ENCODE measurements at regions not wholly inside any gene's neighbourhood (a gene's known extent, or its start where the extent isn't known, plus 50 kb on each side); places are given as distances from the start of the nearest gene placed in this dataset.

GRCh38 chr6:112717401-112717800, 370.3 kb downstream of the RFPL4B start:
- no peak for DNase-seq

GRCh38 chr6:112717856-112718255, 370.7 kb downstream of the RFPL4B start:
- no peak for DNase-seq

GRCh38 chr6:112725541-112726085, 378.5 kb downstream of the RFPL4B start:
- DNase-seq, result no peak

- no peak for DNase-seq
Measured at GRCh38 chr6:112735129-112735528, 388.0 kb downstream of the RFPL4B start.

GRCh38 chr6:112739766-112740165, 392.6 kb downstream of the RFPL4B start:
- no peak for DNase-seq

GRCh38 chr6:112743323-112743722, 396.2 kb downstream of the RFPL4B start:
- DNase-seq, result no peak

GRCh38 chr6:112744827-112745226, 397.7 kb downstream of the RFPL4B start:
- DNase-seq, result no peak

GRCh38 chr6:112745765-112746164, 398.6 kb downstream of the RFPL4B start:
- DNase-seq, result no peak

- no peak for DNase-seq
Measured at GRCh38 chr6:112749673-112750072, 402.5 kb downstream of the RFPL4B start.

GRCh38 chr6:112752305-112752704, 405.2 kb downstream of the RFPL4B start:
- DNase-seq, result no peak

- DNase-seq, result no peak
Measured at GRCh38 chr6:112752791-112753190, 405.7 kb downstream of the RFPL4B start.

GRCh38 chr6:112760831-112761230, 413.7 kb downstream of the RFPL4B start:
- no peak for DNase-seq

GRCh38 chr6:112761740-112762139, 414.6 kb downstream of the RFPL4B start:
- no peak for DNase-seq

- DNase-seq, result no peak
Measured at GRCh38 chr6:112764377-112764776, 417.2 kb downstream of the RFPL4B start.

GRCh38 chr6:112770308-112770707, 423.2 kb downstream of the RFPL4B start:
- DNase-seq, result no peak

- no peak for DNase-seq
Measured at GRCh38 chr6:112773187-112773586, 426.1 kb downstream of the RFPL4B start.

GRCh38 chr6:112774319-112774718, 427.2 kb downstream of the RFPL4B start:
- DNase-seq, result no peak

- peak; percentile 67 for DNase-seq
Measured at GRCh38 chr6:112780498-112781096, 433.5 kb downstream of the RFPL4B start.

- no peak for DNase-seq
Measured at GRCh38 chr6:112781241-112781640, 434.1 kb downstream of the RFPL4B start.

- DNase-seq, result no peak
Measured at GRCh38 chr6:112785408-112785807, 438.3 kb downstream of the RFPL4B start.

GRCh38 chr6:112786801-112787200, 439.7 kb downstream of the RFPL4B start:
- no peak for DNase-seq

GRCh38 chr6:112787371-112787770, 440.2 kb downstream of the RFPL4B start:
- no peak for DNase-seq

- no peak for DNase-seq
Measured at GRCh38 chr6:112795316-112795715, 448.2 kb downstream of the RFPL4B start.

- DNase-seq, result no peak
Measured at GRCh38 chr6:112796712-112797111, 449.6 kb downstream of the RFPL4B start.

Data from muscle of arm (tissue), 1 donor.